HPDE6-E6E7 (cell line): ENCODE measurements at regions not wholly inside any gene's neighbourhood (a gene's known extent, or its start where the extent isn't known, plus 50 kb on each side); places are given as distances from the start of the nearest gene placed in this dataset.
A peak's percentile ranks its signal among the peaks of the same experiment; 100 is the strongest.

Experiments
- DNase-seq: peaks from one replicate; pipeline ENCODE4 v3.0.0; 2011; ENCODE audit warnings: missing footprints; ENCODE audit errors: extremely low spot score

GRCh38 chr12:127260531-127260930 lies 1006.4 kb upstream of the TMEM132C start:
- DNase-seq: no peak

GRCh38 chr12:127260999-127261398 lies 1006.0 kb upstream of the TMEM132C start:
- no peak for DNase-seq

- DNase-seq: no peak
These were observed 1004.4 kb upstream of the TMEM132C start for GRCh38 chr12:127262615-127263014.

- DNase-seq: no peak
These were observed 1003.3 kb upstream of the TMEM132C start for GRCh38 chr12:127263621-127264020.

GRCh38 chr12:127267128-127267527 lies 999.8 kb upstream of the TMEM132C start:
- no peak for DNase-seq

GRCh38 chr12:127268213-127268612 lies 998.8 kb upstream of the TMEM132C start:
- no peak for DNase-seq

GRCh38 chr12:127268706-127269425 lies 998.1 kb upstream of the TMEM132C start:
- no peak for DNase-seq

GRCh38 chr12:127270193-127270592 lies 996.8 kb upstream of the TMEM132C start:
- peak; percentile 51 for DNase-seq

- no peak for DNase-seq
These were observed 995.2 kb upstream of the TMEM132C start for GRCh38 chr12:127271776-127272175.

GRCh38 chr12:127272864-127273263 lies 994.1 kb upstream of the TMEM132C start:
- peak; percentile 7 for DNase-seq

- DNase-seq: no peak
These were observed 993.3 kb upstream of the TMEM132C start for GRCh38 chr12:127273626-127274025.

- DNase-seq: no peak
These were observed 991.6 kb upstream of the TMEM132C start for GRCh38 chr12:127275416-127275815.

GRCh38 chr12:127277882-127278281 lies 989.1 kb upstream of the TMEM132C start:
- DNase-seq: no peak

GRCh38 chr12:127278351-127278750 lies 988.6 kb upstream of the TMEM132C start:
- no peak for DNase-seq

GRCh38 chr12:127280393-127281275 lies 986.3 kb upstream of the TMEM132C start:
- DNase-seq: peak; percentile 21

GRCh38 chr12:127282786-127283565 lies 984.0 kb upstream of the TMEM132C start:
- DNase-seq: no peak

- no peak for DNase-seq
These were observed 982.9 kb upstream of the TMEM132C start for GRCh38 chr12:127284021-127284420.

- DNase-seq: no peak
These were observed 982.0 kb upstream of the TMEM132C start for GRCh38 chr12:127284870-127285431.

GRCh38 chr12:127286281-127286680 lies 980.7 kb upstream of the TMEM132C start:
- no peak for DNase-seq

GRCh38 chr12:127287256-127287655 lies 979.7 kb upstream of the TMEM132C start:
- no peak for DNase-seq

GRCh38 chr12:127290251-127290650 lies 976.7 kb upstream of the TMEM132C start:
- no peak for DNase-seq

GRCh38 chr12:127292736-127293135 lies 974.2 kb upstream of the TMEM132C start:
- DNase-seq: no peak
